ENCODE measurements at regions not wholly inside any gene's neighbourhood (a gene's known extent, or its start where the extent isn't known, plus 50 kb on each side); places are given as distances from the start of the nearest gene placed in this dataset.

GRCh38 chr6:134739299-134740026 is 210.4 kb downstream of the ALDH8A1 start:
- DNase-seq (ENCODE audit: low read depth in 2 of 2): no peak

GRCh38 chr6:134738211-134738885 is 211.6 kb downstream of the ALDH8A1 start:
- DNase-seq (ENCODE audit: low read depth in 2 of 2): no peak

- no peak for DNase-seq (ENCODE audit: low read depth in 2 of 2)
Measured at GRCh38 chr6:134735461-134735860, 214.4 kb downstream of the ALDH8A1 start.

GRCh38 chr6:134734312-134734869 is 215.5 kb downstream of the ALDH8A1 start:
- no peak for DNase-seq (ENCODE audit: low read depth in 2 of 2)

GRCh38 chr6:134733801-134734200 is 216.1 kb downstream of the ALDH8A1 start:
- no peak for DNase-seq (ENCODE audit: low read depth in 2 of 2)

GRCh38 chr6:134732763-134733162 is 217.1 kb downstream of the ALDH8A1 start:
- no peak for DNase-seq (ENCODE audit: low read depth in 2 of 2)

- DNase-seq (ENCODE audit: low read depth in 2 of 2): no peak
Measured at GRCh38 chr6:134731615-134732014, 218.3 kb downstream of the ALDH8A1 start.

GRCh38 chr6:134730013-134730412 is 219.9 kb downstream of the ALDH8A1 start:
- DNase-seq (ENCODE audit: low read depth in 2 of 2): no peak

GRCh38 chr6:134729561-134729960 is 220.3 kb downstream of the ALDH8A1 start:
- no peak for DNase-seq (ENCODE audit: low read depth in 2 of 2)

- no peak for DNase-seq (ENCODE audit: low read depth in 2 of 2)
Measured at GRCh38 chr6:134727081-134727480, 222.8 kb downstream of the ALDH8A1 start.

GRCh38 chr6:134725590-134725989 is 224.3 kb downstream of the ALDH8A1 start:
- no peak for DNase-seq (ENCODE audit: low read depth in 2 of 2)

- DNase-seq (ENCODE audit: low read depth in 2 of 2): no peak
Measured at GRCh38 chr6:134724771-134725340, 225.0 kb downstream of the ALDH8A1 start.

GRCh38 chr6:134723081-134723871 is 226.6 kb downstream of the ALDH8A1 start:
- no peak for DNase-seq (ENCODE audit: low read depth in 2 of 2)

GRCh38 chr6:134722200-134722870 is 227.6 kb downstream of the ALDH8A1 start:
- DNase-seq (ENCODE audit: low read depth in 2 of 2): no peak

- DNase-seq (ENCODE audit: low read depth in 2 of 2): no peak
Measured at GRCh38 chr6:134721060-134721405, 228.9 kb downstream of the ALDH8A1 start.

- no peak for DNase-seq (ENCODE audit: low read depth in 2 of 2)
Measured at GRCh38 chr6:134720353-134721059, 229.4 kb downstream of the ALDH8A1 start.

GRCh38 chr6:134719911-134720310 is 230.0 kb downstream of the ALDH8A1 start:
- no peak for DNase-seq (ENCODE audit: low read depth in 2 of 2)

- no peak for DNase-seq (ENCODE audit: low read depth in 2 of 2)
Measured at GRCh38 chr6:134719286-134719685, 230.6 kb downstream of the ALDH8A1 start.

GRCh38 chr6:134714679-134715078 is 235.2 kb downstream of the ALDH8A1 start:
- no peak for DNase-seq (ENCODE audit: low read depth in 2 of 2)

- no peak for DNase-seq (ENCODE audit: low read depth in 2 of 2)
Measured at GRCh38 chr6:134714113-134714512, 235.8 kb downstream of the ALDH8A1 start.

GRCh38 chr6:134712311-134712710 is 237.6 kb downstream of the ALDH8A1 start:
- DNase-seq (ENCODE audit: low read depth in 2 of 2): no peak

All from activated CD4-positive, alpha-beta T cell treated with anti-CD3 and anti-CD28 coated beads for 24 hours (primary cell).